ENCODE measurements at regions not wholly inside any gene's neighbourhood (a gene's known extent, or its start where the extent isn't known, plus 50 kb on each side); places are given as distances from the start of the nearest gene placed in this dataset.
"Not testable (repeated sequence)": the region's sequence is repeated elsewhere in the genome, so short reads cannot be mapped to it uniquely, and the experiment has no call there.

DNA sequence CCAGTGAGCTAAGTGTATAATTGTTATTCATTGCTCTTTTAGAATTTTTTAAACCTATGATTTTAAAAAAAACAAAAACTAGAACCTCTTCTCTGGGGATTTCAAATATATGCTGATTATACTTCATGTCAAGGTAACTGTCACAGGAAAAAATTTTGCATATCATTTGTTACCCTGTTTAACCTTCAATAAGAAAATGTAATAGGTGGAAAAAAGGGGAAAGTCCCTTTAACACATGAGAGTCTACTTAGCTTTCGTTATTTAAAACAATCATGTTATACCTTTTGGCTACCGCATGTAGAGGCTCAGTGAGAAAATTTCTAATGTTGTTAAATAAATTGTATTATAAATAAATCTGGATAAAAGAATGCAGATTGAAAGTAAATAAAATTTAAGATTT, 190.1 kb upstream of the AKR1E2 start:
- no peak for DNase-seq (ENCODE audit: low read depth)

- no peak for DNase-seq (ENCODE audit: low read depth)
These were observed 190.6 kb upstream of the AKR1E2 start for GRCh38 chr10:4635388-4635787.

DNA sequence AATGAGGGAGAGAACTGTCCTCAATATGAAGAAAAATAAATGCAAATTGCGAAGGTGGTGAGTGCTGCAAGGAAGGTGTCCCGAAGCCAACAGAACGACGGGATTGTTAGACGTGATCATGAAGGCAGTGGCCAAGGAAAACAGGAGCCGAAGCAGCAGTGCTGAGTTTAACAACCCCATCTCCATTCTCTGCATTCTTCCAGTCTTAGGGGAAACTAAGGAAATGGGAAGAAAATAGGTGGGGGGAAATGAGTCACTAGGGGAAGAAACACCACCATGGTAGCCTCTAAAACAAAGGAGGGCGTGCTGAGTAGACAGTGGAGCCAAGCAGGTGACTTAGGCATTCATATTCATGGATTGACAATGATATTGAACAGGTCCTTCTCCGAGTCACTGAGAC, 192.2 kb upstream of the AKR1E2 start:
- DNase-seq (ENCODE audit: low read depth): no peak

DNA sequence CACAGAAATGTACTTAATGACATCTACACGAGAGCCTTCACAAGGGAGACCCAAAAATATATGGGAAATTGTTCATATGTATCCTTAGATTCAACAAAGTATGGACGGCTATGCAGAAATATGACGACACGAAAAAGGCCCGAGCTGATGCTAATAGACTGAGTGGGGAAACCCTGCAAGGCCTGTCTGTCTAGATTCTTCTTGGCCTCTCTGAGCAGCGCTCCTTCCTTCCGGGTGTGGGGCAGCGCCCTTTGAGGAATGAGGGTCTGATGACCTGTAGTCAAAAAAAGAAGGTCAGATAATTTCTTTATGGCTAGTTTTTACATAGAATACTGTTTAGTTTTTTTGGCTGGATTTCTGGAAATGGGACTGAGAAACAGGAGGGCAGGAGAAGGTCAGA, 192.8 kb upstream of the AKR1E2 start:
- DNase-seq (ENCODE audit: low read depth): no peak

- DNase-seq (ENCODE audit: low read depth): no peak
These were observed 193.2 kb upstream of the AKR1E2 start for GRCh38 chr10:4632757-4633156.

DNA sequence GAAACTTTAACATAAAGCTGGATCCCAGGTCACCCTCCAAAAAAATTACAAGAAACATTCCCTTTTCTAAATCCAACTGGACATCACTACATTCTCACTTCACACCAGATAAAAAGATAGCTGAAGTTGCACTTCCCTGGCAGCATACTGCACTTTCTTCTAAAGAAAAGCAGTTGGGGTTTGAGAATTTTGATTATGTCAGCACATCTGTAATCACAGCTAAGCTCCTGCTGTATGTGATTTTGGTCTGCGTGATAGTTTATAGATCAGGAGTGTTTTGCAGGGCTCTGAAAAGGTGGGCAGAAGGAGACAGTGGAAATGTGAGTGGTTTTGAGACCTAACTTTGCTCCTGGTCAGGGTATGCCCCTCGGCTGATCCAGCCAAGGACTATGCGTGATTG, 199.1 kb upstream of the AKR1E2 start:
- DNase-seq (ENCODE audit: low read depth): no peak

- DNase-seq (ENCODE audit: low read depth): no peak
These were observed 202.1 kb upstream of the AKR1E2 start for GRCh38 chr10:4623757-4624420.

- DNase-seq (ENCODE audit: low read depth): no peak
These were observed 202.8 kb upstream of the AKR1E2 start for GRCh38 chr10:4623200-4623599.

DNA sequence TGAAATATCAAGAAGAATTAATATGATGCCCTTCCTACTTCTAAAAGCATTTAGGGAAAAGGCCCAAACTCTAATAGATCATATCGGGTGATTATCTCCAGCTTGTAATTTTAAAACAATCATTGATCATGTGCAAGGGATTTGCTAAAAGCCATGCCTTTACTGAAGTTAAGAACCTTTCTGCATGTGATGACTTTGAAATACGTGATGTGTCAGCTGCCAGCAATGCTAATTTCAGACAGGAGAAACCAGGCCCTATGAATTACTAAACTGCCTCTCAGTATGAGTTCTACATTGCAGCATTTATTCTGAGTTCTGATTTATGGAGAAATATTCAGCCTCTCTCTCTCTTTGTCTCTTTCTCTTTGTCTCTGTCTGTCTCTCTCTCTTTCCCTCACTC, 203.6 kb upstream of the AKR1E2 start:
- no peak for DNase-seq (ENCODE audit: low read depth)

GRCh38 chr10:4617589-4617988, 208.4 kb upstream of the AKR1E2 start:
- no peak for DNase-seq (ENCODE audit: low read depth)

GRCh38 chr10:4615042-4615441, 211.0 kb upstream of the AKR1E2 start:
- DNase-seq (ENCODE audit: low read depth): no peak

GRCh38 chr10:4609251-4609650, 216.8 kb upstream of the AKR1E2 start:
- no peak for DNase-seq (ENCODE audit: low read depth)

- no peak for DNase-seq (ENCODE audit: low read depth)
These were observed 218.3 kb upstream of the AKR1E2 start for GRCh38 chr10:4607681-4608080.

DNA sequence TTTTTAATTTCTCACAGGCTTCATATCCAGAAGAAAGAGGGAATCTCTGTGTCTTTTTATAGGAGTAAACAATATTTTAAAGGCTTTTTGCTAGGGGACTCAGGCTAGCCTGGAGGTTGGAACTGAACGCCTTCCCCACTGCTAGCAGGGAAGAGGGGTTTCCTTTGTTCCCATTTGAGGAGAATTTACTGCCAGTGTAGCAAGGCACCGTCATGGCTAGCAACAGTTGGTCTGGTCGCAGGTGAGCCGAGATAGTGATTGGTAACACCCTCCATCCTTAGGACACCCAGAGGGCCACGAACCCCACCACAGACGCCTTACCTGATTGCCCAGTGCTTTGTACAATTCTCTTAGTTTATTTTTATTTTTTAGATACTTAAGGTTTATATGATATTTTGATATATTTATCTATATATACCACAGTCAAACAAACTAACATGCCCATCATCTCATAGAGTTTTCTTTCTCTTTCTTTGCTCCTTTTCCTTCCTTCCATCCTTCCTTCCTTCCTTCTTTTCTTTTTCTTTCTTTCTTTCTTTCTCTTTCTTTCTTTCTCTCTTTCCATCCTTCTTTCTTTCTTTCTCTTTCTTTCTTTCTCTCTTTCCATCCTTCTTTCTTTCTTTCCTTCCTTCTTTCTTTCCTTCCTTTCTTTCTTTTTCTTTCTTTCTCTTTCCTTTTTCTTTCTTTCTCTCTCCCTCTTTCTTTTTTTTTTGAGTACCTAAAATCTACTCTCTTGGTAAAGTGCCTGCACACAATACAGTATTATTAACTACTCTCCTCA, 219.0 kb upstream of the AKR1E2 start:
- DNase-seq (ENCODE audit: low read depth): no peak

- no peak for DNase-seq (ENCODE audit: low read depth)
These were observed 223.1 kb upstream of the AKR1E2 start for GRCh38 chr10:4602764-4603491.

DNA sequence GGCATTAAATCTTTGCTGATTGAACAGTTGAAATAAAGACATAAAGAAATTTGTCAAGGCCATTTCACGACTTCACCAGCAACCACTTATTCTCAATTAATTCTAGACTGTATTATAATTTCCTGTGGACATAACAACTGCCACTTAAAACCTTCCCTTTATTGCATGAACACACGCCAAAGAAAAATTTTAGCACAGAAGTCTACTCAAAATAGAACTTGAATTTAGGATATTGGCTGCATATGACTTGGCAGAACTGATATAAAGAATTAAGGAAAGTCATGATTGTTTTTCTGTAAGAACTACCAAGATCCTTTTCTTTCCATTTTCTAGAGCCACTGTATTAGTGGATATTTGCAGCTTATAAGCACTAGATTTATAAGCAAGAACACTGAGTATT, 226.5 kb upstream of the AKR1E2 start:
- no peak for DNase-seq (ENCODE audit: low read depth)

- not testable (repeated sequence) for DNase-seq (ENCODE audit: low read depth)
These were observed 228.1 kb upstream of the AKR1E2 start for GRCh38 chr10:4597898-4598297.

DNA sequence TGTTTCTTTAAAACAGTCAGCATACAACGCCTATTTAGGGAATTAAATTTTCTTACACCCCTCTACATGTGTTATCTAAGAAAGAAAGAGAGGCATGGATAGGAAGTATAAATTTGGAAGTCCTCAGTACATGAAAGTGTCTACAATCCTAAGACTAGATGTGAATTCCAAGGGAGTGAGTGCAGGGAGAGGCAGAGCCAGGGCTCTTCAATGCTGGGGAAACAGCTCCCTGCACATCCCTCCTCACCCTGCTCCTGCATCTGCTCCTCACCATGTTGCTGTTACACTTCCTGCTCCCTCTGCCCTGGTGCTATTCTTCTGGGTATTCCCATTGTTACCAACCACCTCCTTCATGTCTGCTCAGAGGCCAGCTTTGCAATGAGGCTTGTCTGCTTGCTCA, 229.1 kb upstream of the AKR1E2 start:
- no peak for DNase-seq (ENCODE audit: low read depth)

DNA sequence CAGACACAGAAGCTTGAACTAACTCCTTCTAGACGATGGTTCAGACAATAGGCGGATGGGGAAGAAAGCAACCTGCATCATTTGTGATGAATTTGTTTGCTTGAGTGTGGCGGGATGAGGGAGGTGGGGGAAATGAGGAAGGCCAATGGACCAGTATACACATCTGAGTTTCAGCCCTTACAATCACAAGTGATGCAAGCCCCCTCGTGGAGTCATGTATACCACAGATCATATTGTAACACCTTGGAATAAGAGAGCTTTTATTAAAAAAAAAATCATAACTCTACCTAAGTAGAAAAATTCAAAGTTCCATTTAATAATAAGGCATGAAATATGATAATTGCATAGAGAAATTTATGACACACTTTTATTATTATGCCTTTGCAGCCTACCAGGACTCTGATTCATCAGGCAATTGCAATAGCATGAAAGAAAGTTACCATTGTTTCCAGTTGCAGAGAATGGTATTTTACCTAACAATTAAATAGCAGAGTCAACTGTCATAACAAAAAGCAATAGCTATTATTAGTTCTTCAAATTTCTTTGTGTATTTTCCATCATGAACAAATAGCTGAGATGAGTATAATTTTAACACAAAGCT, 230.2 kb upstream of the AKR1E2 start:
- DNase-seq (ENCODE audit: low read depth): no peak

- no peak for DNase-seq (ENCODE audit: low read depth)
These were observed 235.2 kb upstream of the AKR1E2 start for GRCh38 chr10:4590807-4591206.

DNA sequence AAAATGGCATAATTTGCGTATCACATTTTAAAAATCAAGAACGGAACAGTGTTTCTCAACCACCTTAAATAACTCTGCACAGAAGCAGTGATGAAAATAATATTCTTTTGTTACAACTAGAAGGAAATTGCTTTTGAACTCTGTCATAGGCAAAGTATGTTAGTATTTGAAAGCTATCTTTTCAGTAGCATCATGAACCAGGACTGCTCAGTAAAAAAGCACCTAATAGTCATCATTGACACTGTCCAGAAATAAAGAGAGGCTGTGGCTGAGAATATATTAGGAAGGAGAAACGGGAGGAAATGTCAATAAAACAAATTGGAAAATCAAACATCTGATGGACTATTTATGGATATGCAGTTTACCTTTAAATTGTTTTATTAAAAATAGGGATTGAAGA, 237.2 kb upstream of the AKR1E2 start:
- no peak for DNase-seq (ENCODE audit: low read depth)

DNA sequence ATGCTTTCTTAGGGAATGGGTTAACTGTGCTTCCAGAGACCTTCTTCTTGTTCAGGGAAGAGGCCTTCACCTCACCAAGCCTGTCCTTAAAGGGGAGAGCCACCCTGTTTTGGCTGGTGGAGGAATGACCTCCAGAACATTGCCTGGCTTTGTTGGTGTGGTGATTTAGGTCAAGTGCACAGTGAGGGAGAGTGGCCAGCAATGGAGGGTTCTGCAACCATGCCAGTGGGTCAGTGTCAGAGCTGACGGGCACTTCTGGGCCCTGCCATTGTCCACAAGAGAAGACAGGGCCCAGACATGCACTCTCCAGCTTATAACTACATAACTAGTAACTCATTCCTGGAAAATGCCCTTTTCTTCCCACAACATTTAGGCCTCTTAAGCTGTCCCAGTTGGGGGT, 238.5 kb upstream of the AKR1E2 start:
- no peak for DNase-seq (ENCODE audit: low read depth)

DNA sequence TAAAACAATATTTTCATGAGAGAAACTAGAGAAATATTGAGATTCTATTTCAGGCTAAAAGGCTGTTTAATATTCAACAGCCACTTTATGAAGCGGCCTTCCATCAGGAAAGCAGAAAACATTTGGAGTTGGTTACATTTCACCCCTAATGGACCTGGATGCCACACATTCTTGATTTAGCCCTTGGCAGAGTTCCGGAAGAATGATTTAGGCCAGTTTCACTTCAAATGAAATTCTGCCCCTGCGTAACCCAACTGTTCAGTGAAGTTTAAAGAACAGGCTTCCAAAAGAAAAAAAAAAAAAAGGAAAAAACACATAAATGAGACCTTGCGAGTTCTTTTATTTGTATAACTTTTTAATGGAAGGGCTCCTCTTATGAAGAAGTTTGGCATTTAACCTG, 239.2 kb upstream of the AKR1E2 start:
- DNase-seq (ENCODE audit: low read depth): no peak

Data from stimulated activated CD4-positive, alpha-beta T cell treated with anti-CD3 and anti-CD28 coated beads, Interleukin-2, amount 100 ng/mL, for 4 hours (primary cell).